ENCODE measurements at regions not wholly inside any gene's neighbourhood (a gene's known extent, or its start where the extent isn't known, plus 50 kb on each side); places are given as distances from the start of the nearest gene placed in this dataset.

DNA sequence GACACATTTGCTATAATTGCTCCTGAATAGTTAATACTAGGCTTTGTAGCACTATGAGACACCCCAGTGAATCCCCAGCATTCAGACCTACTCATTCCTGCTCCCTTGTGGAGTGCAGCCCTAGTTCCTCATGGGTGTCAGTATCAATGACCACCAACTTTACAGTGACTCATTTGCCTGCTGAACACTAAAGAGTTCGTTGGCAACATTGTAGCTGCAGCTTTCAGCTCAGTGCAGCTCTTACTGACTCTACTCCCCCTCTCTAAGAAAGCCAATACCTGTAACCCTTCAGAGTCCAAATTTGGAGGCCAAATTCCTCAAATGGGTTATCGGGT, 127.1 kb upstream of the MTPN start:
- H3K56ac ChIP-seq (ENCODE audit: insufficient read length, low read depth, low read length), result no peak overlapping the region
- H3K14ac ChIP-seq (ENCODE audit: insufficient read depth, low read length), result no peak overlapping the region
- H2AFZ ChIP-seq (ENCODE audit: low read length), result no peak overlapping the region
- no peak overlapping the region for H2BK15ac ChIP-seq (ENCODE audit: low read depth, low read length)
- no peak overlapping the region for H2BK5ac ChIP-seq (ENCODE audit: insufficient read length, low read length)
- Mint-ChIP-seq H3K36me3 (ENCODE audit: insufficient read depth in 1 of 3, low read depth in 3 of 3) (peaks cover 5 to 19% (median 11%) of the 10 kb centered on the region in 3 experiments; a peak in 6 of 7 replicates), H3K27ac (no peak overlapping the region), H3K27me3 (ENCODE audit: low read depth) (no peaks in the 10 kb centered on the region), H3K9me3 (peaks cover 18 to 20% of the 10 kb centered on the region in 2 experiments), H3K4me3 (no peak overlapping the region), H3K4me1 (no peaks in the 10 kb centered on the region)
- no peak for TF ChIP-seq CTCF (conservative IDR thresholded peaks at IDR 0.05)
- H3K9ac ChIP-seq (ENCODE audit: extremely low read depth, insufficient read length, low read length), result no peak overlapping the region
- no CpG with 5 or more reads among the region's 2 CpGs for WGBS (ENCODE audit: extremely low coverage, insufficient read length, low lambda C conversion rate)
- H2BK12ac ChIP-seq (ENCODE audit: insufficient read length, low read depth, low read length), result no peak overlapping the region
- no peak overlapping the region for H3K27ac ChIP-seq (ENCODE audit: insufficient read length, low read depth, low read length)
- no peak overlapping the region for H3T11ph ChIP-seq (ENCODE audit: low read length)
- no peak overlapping the region for H3K4ac ChIP-seq (ENCODE audit: low read depth, low read length)
- no peaks in the 10 kb centered on the region for H3K27me3 ChIP-seq (ENCODE audit: insufficient read depth, low read length)
- no peak overlapping the region for H3K4me2 ChIP-seq (ENCODE audit: insufficient read depth, insufficient read length, low read length)
- H3K4me1 ChIP-seq (ENCODE audit: insufficient read depth, low read length), result no peaks in the 10 kb centered on the region
- no peaks in the 10 kb centered on the region for H3K79me2 ChIP-seq (ENCODE audit: insufficient read depth, low read length)
- no peak overlapping the region for H3K23ac ChIP-seq (ENCODE audit: insufficient read length, low read depth, low read length)
- no peaks in the 10 kb centered on the region for H4K20me1 ChIP-seq (ENCODE audit: control insufficient read depth, insufficient read depth, insufficient read length)
- no peak for DNase-seq
- no peak overlapping the region for H4K8ac ChIP-seq (replicated peaks; ENCODE audit: insufficient read length, low read depth, low read length)
- no peaks in the 10 kb centered on the region for H3K23me2 ChIP-seq (ENCODE audit: insufficient read length, low read depth, low read length, poor library complexity, severe bottlenecking)
- no peak overlapping the region for H4K91ac ChIP-seq (ENCODE audit: insufficient read length, low read depth, low read length)
- no peaks in the 10 kb centered on the region for H3K79me1 ChIP-seq (ENCODE audit: insufficient read depth, low read depth, low read length, poor library complexity, severe bottlenecking)
- H2BK20ac ChIP-seq (ENCODE audit: low read depth, low read length, poor library complexity, severe bottlenecking), result no peak overlapping the region
- H3K18ac ChIP-seq (ENCODE audit: insufficient read length, low read depth, low read length), result no peak overlapping the region
- H4K5ac ChIP-seq (ENCODE audit: insufficient read length, low read depth, low read length), result no peak overlapping the region
- H2AK5ac ChIP-seq (ENCODE audit: insufficient read length, low read length), result no peak overlapping the region
- H3K9me3 ChIP-seq (ENCODE audit: control insufficient read depth, low read depth, low read length), result peaks cover 6% of the 10 kb centered on the region
- H2BK120ac ChIP-seq (ENCODE audit: low read depth, low read length, poor library complexity, severe bottlenecking), result no peak overlapping the region
